GM23338 (cell line): ENCODE measurements at regions not wholly inside any gene's neighbourhood (a gene's known extent, or its start where the extent isn't known, plus 50 kb on each side); places are given as distances from the start of the nearest gene placed in this dataset.

Experiments
- ATAC-seq: fragments of 200-7000 bp; cut with Tn5 transposase; 3 replicates; pipeline ENCODE4 v1.9.1; 2020
- DNase-seq: peaks from one replicate; pipeline ENCODE4 v3.0.0-alpha.2; 2015; ENCODE audit warnings: low spot score
- H2AFZ ChIP-seq: fragments of 200-600 bp; sonication (generic); 2 replicates; pipeline ENCODE4 v1.8.0; 2016; ENCODE audit warnings: antibody characterized with exemption, mild to moderate bottlenecking, moderate library complexity
- H3F3A ChIP-seq: fragments of 200-600 bp; sonication (generic); replicated peaks from 2 replicates; pipeline ENCODE4 v1.8.0; 2017; ENCODE audit warnings: antibody characterized with exemption, mixed run types, low read depth
- H3K27ac ChIP-seq: fragments of 200-600 bp; sonication (generic); 2 replicates; pipeline ENCODE4 v1.6.1; 2016; ENCODE audit warnings: low read depth
- H3K27me3 ChIP-seq: fragments of 200-600 bp; sonication (generic); 2 replicates; pipeline ENCODE4 v1.8.0; 2016; ENCODE audit warnings: mild to moderate bottlenecking, mixed run types, moderate library complexity; ENCODE audit not compliant: insufficient read depth
- H3K36me3 ChIP-seq: fragments of 200-600 bp; sonication (generic); 2 replicates; pipeline ENCODE4 v1.8.0; 2016; ENCODE audit warnings: mild to moderate bottlenecking; ENCODE audit not compliant: insufficient read depth
- H3K4me1 ChIP-seq: fragments of 200-600 bp; sonication (generic); 2 replicates; pipeline ENCODE4 v1.8.0; 2016; ENCODE audit warnings: mild to moderate bottlenecking, moderate library complexity; ENCODE audit not compliant: insufficient read depth
- H3K4me2 ChIP-seq: fragments of 200-600 bp; sonication (generic); 2 replicates; pipeline ENCODE4 v1.7.1; 2017; ENCODE audit warnings: mixed run types
- H3K4me3 ChIP-seq: fragments of 200-600 bp; sonication (generic); 2 replicates; pipeline ENCODE4 v1.6.1; 2016; ENCODE audit warnings: mixed run types
- H3K79me2 ChIP-seq: fragments of 200-600 bp; sonication (generic); replicated peaks from 2 replicates; pipeline ENCODE4 v1.8.0; 2017; ENCODE audit warnings: mild to moderate bottlenecking; ENCODE audit not compliant: insufficient read depth
- H3K9me2 ChIP-seq: fragments of 200-600 bp; sonication (generic); 2 replicates; pipeline ENCODE4 v1.8.0; 2017; ENCODE audit not compliant: insufficient read depth
- H4K20me1 ChIP-seq: fragments of 200-600 bp; sonication (generic); replicated peaks from 2 replicates; pipeline ENCODE4 v1.8.0; 2017; ENCODE audit warnings: mild to moderate bottlenecking; ENCODE audit not compliant: insufficient read depth
- H3K27ac Mint-ChIP-seq: 2 replicates; pipeline ENCODE4 v1.8.0; 2020; ENCODE audit warnings: inconsistent platforms, mild to moderate bottlenecking, moderate library complexity, mixed read lengths
- H3K27me3 Mint-ChIP-seq: 3 replicates; pipeline ENCODE4 v1.8.0; 2022; ENCODE audit warnings: low read depth, mild to moderate bottlenecking, moderate library complexity, mixed read lengths, inconsistent platforms; ENCODE audit not compliant: insufficient read depth, poor library complexity
- H3K36me3 Mint-ChIP-seq: 3 replicates; pipeline ENCODE4 v1.8.0; 2021; ENCODE audit warnings: low read depth, mild to moderate bottlenecking, inconsistent platforms, moderate library complexity, mixed read lengths
- H3K4me1 Mint-ChIP-seq: 3 replicates; pipeline ENCODE4 v1.8.0; 2020; ENCODE audit warnings: mild to moderate bottlenecking, inconsistent platforms, mixed read lengths
- H3K4me3 Mint-ChIP-seq: 3 replicates; pipeline ENCODE4 v1.8.0; 2021; ENCODE audit warnings: moderate library complexity, mild to moderate bottlenecking, inconsistent platforms, mixed read lengths
- H3K9me3 Mint-ChIP-seq: 3 replicates; pipeline ENCODE4 v1.8.0; 2020; ENCODE audit warnings: moderate library complexity, mild to moderate bottlenecking, inconsistent platforms, mixed read lengths
- CREB1 ChIP-seq: fragments of 250-450 bp; sonication (Bioruptor Pico); IDR thresholded peaks from 2 replicates; pipeline ENCODE4 v1.5.0; 2020; ENCODE audit warnings: low read depth, mild to moderate bottlenecking, moderate library complexity
- EZH2phosphoT487 ChIP-seq: fragments of 200-600 bp; sonication (generic); IDR thresholded peaks from one replicate; pipeline ENCODE4 v1.8.1; 2018; ENCODE audit warnings: antibody characterized with exemption; ENCODE audit not compliant: unreplicated experiment
- JUNB ChIP-seq: IDR thresholded peaks from one replicate; pipeline ENCODE4 v1.6.1; 2016; ENCODE audit warnings: antibody characterized with exemption; ENCODE audit not compliant: unreplicated experiment
- NANOG ChIP-seq: IDR thresholded peaks from 2 replicates; pipeline ENCODE4 v1.6.1; 2016; ENCODE audit warnings: antibody characterized with exemption, borderline replicate concordance
- POLR2AphosphoS5 ChIP-seq: IDR thresholded peaks from 2 replicates; pipeline ENCODE4 v1.6.1; 2016; ENCODE audit warnings: antibody characterized with exemption, low read depth
- STAT1 ChIP-seq: IDR thresholded peaks from one replicate; pipeline ENCODE4 v1.6.1; 2016; ENCODE audit warnings: antibody characterized with exemption; ENCODE audit not compliant: unreplicated experiment
- ZNF114 ChIP-seq: fragments of 250-450 bp; sonication (Bioruptor Pico); IDR thresholded peaks from 2 replicates; pipeline ENCODE4 v1.5.0; 2020; ENCODE audit warnings: mild to moderate bottlenecking, moderate library complexity
- ZNF331 ChIP-seq: fragments of 250-450 bp; sonication (Bioruptor Pico); IDR thresholded peaks from 2 replicates; pipeline ENCODE4 v1.5.0; 2020; ENCODE audit warnings: low read depth, mild to moderate bottlenecking, moderate library complexity
- TF ChIP-seq, protein P1 (sequence below), 2 experiments: fragments of 200-600 bp in 1 of 2; sonication (generic) in 1 of 2; conservative IDR thresholded peaks; 2 replicates each; pipeline versions ENCODE4 v1.5.1 to v1.6.1; 2016 to 2017; ENCODE audit warnings: antibody characterized with exemption in 2 of 2, low read depth in 2 of 2, mild to moderate bottlenecking in 2 of 2, moderate library complexity in 1 of 2
- TF ChIP-seq, protein P2 (sequence below): IDR thresholded peaks from 2 replicates; pipeline ENCODE4 v1.6.1; 2016; ENCODE audit warnings: antibody characterized with exemption

DNA sequence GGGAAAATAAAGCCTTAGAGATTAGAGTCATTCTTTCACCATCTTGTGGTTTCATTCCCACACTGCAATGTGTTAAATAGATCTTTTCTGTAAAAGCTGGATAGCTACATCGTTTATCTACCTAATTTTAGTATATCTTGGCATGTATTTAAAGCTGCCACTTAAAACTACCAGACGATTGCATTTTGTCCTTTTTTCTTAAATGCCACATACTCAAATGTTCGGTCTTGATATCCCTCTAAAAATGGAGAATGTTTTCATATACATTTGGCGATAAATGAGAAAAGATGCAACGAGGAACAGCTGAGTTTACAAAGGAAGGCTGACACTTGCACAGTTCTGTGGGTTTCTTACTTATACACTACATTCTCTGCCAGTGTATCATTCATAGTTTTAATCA lies 148.3 kb downstream of the CENPC start:
- Histone ChIP-seq H3K4me3 (no peak overlapping the region), H3K9me2 (no peaks in the 10 kb centered on the region), H3K79me2 (no peaks in the 10 kb centered on the region), H3F3A (no peaks in the 10 kb centered on the region), H3K4me2 (no peak overlapping the region), H3K27ac (no peak overlapping the region), H3K36me3 (no peaks in the 10 kb centered on the region), H4K20me1 (no peaks in the 10 kb centered on the region), H3K27me3 (no peaks in the 10 kb centered on the region), H2AFZ (no peak overlapping the region), H3K4me1 (no peaks in the 10 kb centered on the region)
- no peak for DNase-seq
- H3K4me3 Mint-ChIP-seq: no peak overlapping the region
- H3K27me3 Mint-ChIP-seq: no peaks in the 10 kb centered on the region
- H3K36me3 Mint-ChIP-seq: no peaks in the 10 kb centered on the region
- no peak for TF ChIP-seq CREB1 (CRISPR knock-in tag)
- TF ChIP-seq NANOG: no peak
- TF ChIP-seq JUNB: no peak
- TF ChIP-seq STAT1: no peak
- no peak for TF ChIP-seq EZH2phosphoT487
- TF ChIP-seq, protein P1, sequence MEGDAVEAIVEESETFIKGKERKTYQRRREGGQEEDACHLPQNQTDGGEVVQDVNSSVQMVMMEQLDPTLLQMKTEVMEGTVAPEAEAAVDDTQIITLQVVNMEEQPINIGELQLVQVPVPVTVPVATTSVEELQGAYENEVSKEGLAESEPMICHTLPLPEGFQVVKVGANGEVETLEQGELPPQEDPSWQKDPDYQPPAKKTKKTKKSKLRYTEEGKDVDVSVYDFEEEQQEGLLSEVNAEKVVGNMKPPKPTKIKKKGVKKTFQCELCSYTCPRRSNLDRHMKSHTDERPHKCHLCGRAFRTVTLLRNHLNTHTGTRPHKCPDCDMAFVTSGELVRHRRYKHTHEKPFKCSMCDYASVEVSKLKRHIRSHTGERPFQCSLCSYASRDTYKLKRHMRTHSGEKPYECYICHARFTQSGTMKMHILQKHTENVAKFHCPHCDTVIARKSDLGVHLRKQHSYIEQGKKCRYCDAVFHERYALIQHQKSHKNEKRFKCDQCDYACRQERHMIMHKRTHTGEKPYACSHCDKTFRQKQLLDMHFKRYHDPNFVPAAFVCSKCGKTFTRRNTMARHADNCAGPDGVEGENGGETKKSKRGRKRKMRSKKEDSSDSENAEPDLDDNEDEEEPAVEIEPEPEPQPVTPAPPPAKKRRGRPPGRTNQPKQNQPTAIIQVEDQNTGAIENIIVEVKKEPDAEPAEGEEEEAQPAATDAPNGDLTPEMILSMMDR (conservative IDR thresholded peaks at IDR 0.05; ENCODE audit: low read depth in 2 of 2): peak in 1 of 2 experiments; percentile 38; a peak in 3 of 4 replicates
- TF ChIP-seq, protein P2, sequence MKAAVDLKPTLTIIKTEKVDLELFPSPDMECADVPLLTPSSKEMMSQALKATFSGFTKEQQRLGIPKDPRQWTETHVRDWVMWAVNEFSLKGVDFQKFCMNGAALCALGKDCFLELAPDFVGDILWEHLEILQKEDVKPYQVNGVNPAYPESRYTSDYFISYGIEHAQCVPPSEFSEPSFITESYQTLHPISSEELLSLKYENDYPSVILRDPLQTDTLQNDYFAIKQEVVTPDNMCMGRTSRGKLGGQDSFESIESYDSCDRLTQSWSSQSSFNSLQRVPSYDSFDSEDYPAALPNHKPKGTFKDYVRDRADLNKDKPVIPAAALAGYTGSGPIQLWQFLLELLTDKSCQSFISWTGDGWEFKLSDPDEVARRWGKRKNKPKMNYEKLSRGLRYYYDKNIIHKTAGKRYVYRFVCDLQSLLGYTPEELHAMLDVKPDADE: no peak
- no peaks in the 10 kb centered on the region for H3K9me3 Mint-ChIP-seq
- no peak overlapping the region for H3K27ac Mint-ChIP-seq
- no peak for ATAC-seq
- H3K4me1 Mint-ChIP-seq: no peaks in the 10 kb centered on the region

DNA sequence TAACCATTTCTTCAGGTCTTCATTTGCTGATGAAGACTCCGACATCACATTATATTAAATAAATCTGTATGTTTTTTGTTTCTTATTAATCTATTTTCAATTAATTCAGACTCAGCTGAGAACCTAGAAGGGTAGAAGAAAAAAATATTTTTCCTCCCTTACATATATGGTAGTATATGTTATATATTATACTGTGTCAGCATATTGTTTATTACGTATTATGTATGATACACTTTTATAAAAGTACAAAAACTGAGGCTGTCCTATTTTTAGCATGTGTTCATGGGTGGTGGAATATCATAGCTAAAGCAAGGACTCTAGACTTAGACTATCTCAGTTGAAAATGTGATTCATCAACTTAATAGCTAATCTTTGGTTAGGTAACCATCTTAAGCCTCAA lies 149.3 kb downstream of the CENPC start:
- H3K9me3 Mint-ChIP-seq: no peaks in the 10 kb centered on the region
- Histone ChIP-seq H3K4me3 (no peak overlapping the region), H3K4me2 (no peak overlapping the region), H4K20me1 (no peaks in the 10 kb centered on the region), H2AFZ (no peak overlapping the region), H3K36me3 (no peaks in the 10 kb centered on the region), H3K79me2 (no peaks in the 10 kb centered on the region), H3K27me3 (no peaks in the 10 kb centered on the region), H3F3A (no peaks in the 10 kb centered on the region), H3K4me1 (no peaks in the 10 kb centered on the region), H3K9me2 (no peaks in the 10 kb centered on the region), H3K27ac (no peak overlapping the region)
- H3K27me3 Mint-ChIP-seq: no peaks in the 10 kb centered on the region
- ATAC-seq: no peak
- no peaks in the 10 kb centered on the region for H3K4me1 Mint-ChIP-seq
- DNase-seq: no peak
- no peak overlapping the region for H3K27ac Mint-ChIP-seq
- H3K36me3 Mint-ChIP-seq: no peaks in the 10 kb centered on the region
- TF ChIP-seq EZH2phosphoT487: no peak
- TF ChIP-seq, protein P1 (conservative IDR thresholded peaks at IDR 0.05; ENCODE audit: low read depth in 2 of 2): no peak
- TF ChIP-seq JUNB: no peak
- TF ChIP-seq CREB1 (CRISPR knock-in tag): no peak
- TF ChIP-seq POLR2AphosphoS5: no peak
- TF ChIP-seq ZNF331 (CRISPR knock-in tag): no peak
- no peak for TF ChIP-seq ZNF114
- no peak overlapping the region for H3K4me3 Mint-ChIP-seq
